ENCODE measurements at regions not wholly inside any gene's neighbourhood (a gene's known extent, or its start where the extent isn't known, plus 50 kb on each side); places are given as distances from the start of the nearest gene placed in this dataset.

DNA sequence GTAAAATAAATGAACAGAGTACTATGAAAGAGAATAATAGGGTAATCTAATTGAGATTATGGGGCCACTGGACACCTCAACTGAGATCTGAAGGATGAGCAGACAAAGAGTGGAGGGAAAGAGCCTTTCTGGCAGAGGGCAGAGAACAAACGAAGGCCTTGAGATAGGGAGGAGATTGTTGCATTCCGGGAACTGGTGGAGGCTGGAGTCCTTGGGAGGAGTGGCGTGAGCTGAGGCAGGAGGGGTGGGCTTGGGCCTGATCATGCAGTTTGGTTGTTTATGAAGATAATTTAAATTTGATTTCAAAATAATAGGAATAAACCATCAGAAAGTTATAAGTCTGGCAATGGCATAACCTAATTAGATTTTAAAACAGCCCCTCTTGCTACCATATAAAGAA is 59.5 kb upstream of the GALNT15 start:
- no peaks in the 10 kb centered on the region for H3K27me3 ChIP-seq (ENCODE audit: low read depth)
- ATAC-seq (no peak), DNase-seq (no peak)
- intact Hi-C loops (cut with DNase I), result no loop called here
- no peak overlapping the region for H3K4me3 ChIP-seq
- TF ChIP-seq, protein P1, sequence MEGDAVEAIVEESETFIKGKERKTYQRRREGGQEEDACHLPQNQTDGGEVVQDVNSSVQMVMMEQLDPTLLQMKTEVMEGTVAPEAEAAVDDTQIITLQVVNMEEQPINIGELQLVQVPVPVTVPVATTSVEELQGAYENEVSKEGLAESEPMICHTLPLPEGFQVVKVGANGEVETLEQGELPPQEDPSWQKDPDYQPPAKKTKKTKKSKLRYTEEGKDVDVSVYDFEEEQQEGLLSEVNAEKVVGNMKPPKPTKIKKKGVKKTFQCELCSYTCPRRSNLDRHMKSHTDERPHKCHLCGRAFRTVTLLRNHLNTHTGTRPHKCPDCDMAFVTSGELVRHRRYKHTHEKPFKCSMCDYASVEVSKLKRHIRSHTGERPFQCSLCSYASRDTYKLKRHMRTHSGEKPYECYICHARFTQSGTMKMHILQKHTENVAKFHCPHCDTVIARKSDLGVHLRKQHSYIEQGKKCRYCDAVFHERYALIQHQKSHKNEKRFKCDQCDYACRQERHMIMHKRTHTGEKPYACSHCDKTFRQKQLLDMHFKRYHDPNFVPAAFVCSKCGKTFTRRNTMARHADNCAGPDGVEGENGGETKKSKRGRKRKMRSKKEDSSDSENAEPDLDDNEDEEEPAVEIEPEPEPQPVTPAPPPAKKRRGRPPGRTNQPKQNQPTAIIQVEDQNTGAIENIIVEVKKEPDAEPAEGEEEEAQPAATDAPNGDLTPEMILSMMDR (IDR thresholded peaks at IDR 0.05), result no peak
- no peaks in the 10 kb centered on the region for H3K9me3 ChIP-seq
- no peaks in the 10 kb centered on the region for H3K36me3 ChIP-seq
- H3K27ac ChIP-seq, result no peak overlapping the region
- no peaks in the 10 kb centered on the region for H3K4me1 ChIP-seq

GRCh38 chr3:16118396-16118795 is 56.1 kb upstream of the GALNT15 start:
- no peak for DNase-seq
- intact Hi-C loops (cut with DNase I), result no loop called here

GRCh38 chr3:16119887-16120286 is 54.6 kb upstream of the GALNT15 start:
- Histone ChIP-seq H3K27me3 (ENCODE audit: low read depth) (no peaks in the 10 kb centered on the region), H3K9me3 (no peaks in the 10 kb centered on the region), H3K4me1 (no peaks in the 10 kb centered on the region), H3K36me3 (no peaks in the 10 kb centered on the region), H3K27ac (no peak overlapping the region), H3K4me3 (no peak overlapping the region)
- TF ChIP-seq, protein P1 (IDR thresholded peaks at IDR 0.05), result no peak
- ATAC-seq (no peak), DNase-seq (no peak)
- intact Hi-C loops (cut with DNase I), result no loop called here

More at GRCh38 chr3:16118396-16118795, 56.1 kb upstream of the GALNT15 start:
- no peaks in the 10 kb centered on the region for H3K27me3 ChIP-seq (ENCODE audit: low read depth)
- no peak overlapping the region for H3K4me3 ChIP-seq
- ATAC-seq, result no peak
- H3K4me1 ChIP-seq, result no peaks in the 10 kb centered on the region
- H3K9me3 ChIP-seq, result no peaks in the 10 kb centered on the region
- TF ChIP-seq, protein P1 (IDR thresholded peaks at IDR 0.05), result no peak
- no peaks in the 10 kb centered on the region for H3K36me3 ChIP-seq
- no peak overlapping the region for H3K27ac ChIP-seq

DNA sequence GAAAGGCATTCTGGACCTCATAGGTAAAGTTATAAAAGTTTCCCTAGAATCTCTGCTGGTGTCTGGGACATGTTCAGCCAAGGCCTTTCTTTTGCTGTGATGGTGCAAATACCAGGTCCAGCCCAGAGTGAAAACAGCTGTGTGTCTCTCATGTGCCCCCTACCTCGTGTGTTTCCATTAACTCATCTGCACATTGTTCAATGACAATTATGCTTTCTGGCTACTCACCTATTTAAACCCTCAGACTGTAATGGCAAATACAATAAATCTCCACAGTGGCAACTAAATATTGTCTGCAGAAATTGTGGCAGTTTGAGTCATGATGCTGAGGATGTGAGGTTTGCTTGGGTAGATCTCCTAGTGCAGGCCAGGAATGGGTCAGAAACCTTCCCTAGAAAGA is 53.1 kb upstream of the GALNT15 start:
- DNase-seq (no peak), ATAC-seq (no peak)
- Histone ChIP-seq H3K4me3 (no peak overlapping the region), H3K27ac (no peak overlapping the region), H3K9me3 (no peaks in the 10 kb centered on the region), H3K36me3 (no peaks in the 10 kb centered on the region), H3K27me3 (ENCODE audit: low read depth) (no peaks in the 10 kb centered on the region), H3K4me1 (no peaks in the 10 kb centered on the region)
- intact Hi-C loops (cut with DNase I), result no loop called here
- TF ChIP-seq, protein P1 (IDR thresholded peaks at IDR 0.05), result no peak

DNA sequence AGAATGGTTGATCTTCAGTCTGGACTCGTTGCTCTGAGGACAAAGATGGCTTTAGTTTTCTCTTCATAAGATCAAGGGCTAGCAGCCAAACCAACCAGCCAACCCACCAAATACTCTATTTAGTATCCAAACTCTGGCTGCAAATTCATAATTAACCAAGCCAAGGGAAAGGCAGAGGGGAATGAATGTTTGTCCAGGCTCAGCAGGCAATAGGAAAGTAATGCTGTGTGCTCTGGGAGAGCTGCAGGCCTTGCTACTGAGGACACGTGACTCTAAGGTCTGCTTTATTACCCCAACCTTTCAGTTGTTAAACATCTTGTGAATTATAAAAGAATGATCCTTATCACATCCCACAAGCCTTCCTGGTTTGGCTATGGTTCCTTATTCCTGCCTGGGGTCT is 52.3 kb upstream of the GALNT15 start:
- H3K4me3 ChIP-seq, result no peak overlapping the region

More for the DNA sequence above, 52.3 kb upstream of the GALNT15 start:
- TF ChIP-seq, protein P1 (IDR thresholded peaks at IDR 0.05), result no peak
- Histone ChIP-seq H3K9me3 (no peaks in the 10 kb centered on the region), H3K36me3 (no peaks in the 10 kb centered on the region), H3K27ac (no peak overlapping the region), H3K4me1 (no peaks in the 10 kb centered on the region), H3K27me3 (ENCODE audit: low read depth) (no peaks in the 10 kb centered on the region)
- no peak for ATAC-seq
- no peak for DNase-seq
- intact Hi-C loops (cut with DNase I), result no loop called here

Data from lower lobe of right lung (tissue), 2 donors.